B cell (primary cell): ENCODE measurements at regions not wholly inside any gene's neighbourhood (a gene's known extent, or its start where the extent isn't known, plus 50 kb on each side); places are given as distances from the start of the nearest gene placed in this dataset.

Source experiments
- EZH2 ChIP-seq: IDR thresholded peaks from 2 replicates; pipeline ENCODE4 v1.6.1; 2012; ENCODE audit warnings: borderline replicate concordance, low read depth, mild to moderate bottlenecking, moderate library complexity, low read length; ENCODE audit not compliant: insufficient read depth, poor library complexity, severe bottlenecking
- TF ChIP-seq, protein P1 (sequence below): fragments of 200-600 bp; IDR thresholded peaks from one replicate; pipeline ENCODE4 v1.8.0; 2022; ENCODE audit warnings: antibody characterized with exemption, mild to moderate bottlenecking

DNA sequence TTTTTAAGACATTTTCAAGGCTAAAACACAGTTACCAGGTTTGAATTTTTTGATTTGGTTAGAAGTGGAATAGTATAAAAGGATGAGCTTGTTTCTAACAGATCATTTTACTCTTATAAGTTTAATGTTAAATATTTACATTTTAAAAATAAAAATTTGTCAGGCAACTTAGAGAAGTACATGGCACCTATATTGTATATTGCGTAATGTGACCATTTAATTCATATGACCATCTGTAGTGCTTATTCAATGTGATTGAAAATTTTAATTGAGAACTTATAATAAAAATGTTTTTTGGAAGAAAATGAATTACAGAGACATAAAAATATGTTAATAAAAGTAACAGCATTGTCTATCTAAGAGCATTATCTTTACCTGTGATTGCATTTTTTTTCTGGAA is 1632.4 kb downstream of the RPA4 start:
- TF ChIP-seq, protein P1, sequence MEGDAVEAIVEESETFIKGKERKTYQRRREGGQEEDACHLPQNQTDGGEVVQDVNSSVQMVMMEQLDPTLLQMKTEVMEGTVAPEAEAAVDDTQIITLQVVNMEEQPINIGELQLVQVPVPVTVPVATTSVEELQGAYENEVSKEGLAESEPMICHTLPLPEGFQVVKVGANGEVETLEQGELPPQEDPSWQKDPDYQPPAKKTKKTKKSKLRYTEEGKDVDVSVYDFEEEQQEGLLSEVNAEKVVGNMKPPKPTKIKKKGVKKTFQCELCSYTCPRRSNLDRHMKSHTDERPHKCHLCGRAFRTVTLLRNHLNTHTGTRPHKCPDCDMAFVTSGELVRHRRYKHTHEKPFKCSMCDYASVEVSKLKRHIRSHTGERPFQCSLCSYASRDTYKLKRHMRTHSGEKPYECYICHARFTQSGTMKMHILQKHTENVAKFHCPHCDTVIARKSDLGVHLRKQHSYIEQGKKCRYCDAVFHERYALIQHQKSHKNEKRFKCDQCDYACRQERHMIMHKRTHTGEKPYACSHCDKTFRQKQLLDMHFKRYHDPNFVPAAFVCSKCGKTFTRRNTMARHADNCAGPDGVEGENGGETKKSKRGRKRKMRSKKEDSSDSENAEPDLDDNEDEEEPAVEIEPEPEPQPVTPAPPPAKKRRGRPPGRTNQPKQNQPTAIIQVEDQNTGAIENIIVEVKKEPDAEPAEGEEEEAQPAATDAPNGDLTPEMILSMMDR = no peak
- TF ChIP-seq EZH2 = no peak
